NK-92 treated with Interleukin-12 subunit alpha and Interleukin-12 subunit beta, amount 100 ng/mL, for 24 hours (cell line): ENCODE measurements at regions not wholly inside any gene's neighbourhood (a gene's known extent, or its start where the extent isn't known, plus 50 kb on each side); places are given as distances from the start of the nearest gene placed in this dataset.

Experiments used
- DNase-seq: peaks from one replicate; lab custom pipeline; 2025; lab: John Stamatoyannopoulos, UW

GRCh38 chr2:12113412-12113811 lies 367.0 kb downstream of the LPIN1 start:
- DNase-seq = no peak

GRCh38 chr2:12114816-12115215 lies 368.4 kb downstream of the LPIN1 start:
- DNase-seq = no peak

- no peak for DNase-seq
Observed at GRCh38 chr2:12116228-12116750, 369.9 kb downstream of the LPIN1 start.

- no peak for DNase-seq
Observed at GRCh38 chr2:12119841-12120240, 373.4 kb downstream of the LPIN1 start.

- DNase-seq = no peak
Observed at GRCh38 chr2:12120281-12121150, 374.1 kb downstream of the LPIN1 start.

- DNase-seq = no peak
Observed at GRCh38 chr2:12124790-12125189, 378.4 kb downstream of the LPIN1 start.

- no peak for DNase-seq
Observed at GRCh38 chr2:12126318-12126717, 379.9 kb downstream of the LPIN1 start.

- no peak for DNase-seq
Observed at GRCh38 chr2:12127638-12128037, 381.2 kb downstream of the LPIN1 start.

GRCh38 chr2:12131975-12132374 lies 385.5 kb downstream of the LPIN1 start:
- DNase-seq = no peak

GRCh38 chr2:12141618-12142258 lies 395.3 kb downstream of the LPIN1 start:
- no peak for DNase-seq

- no peak for DNase-seq
Observed at GRCh38 chr2:12151716-12152115, 405.3 kb downstream of the LPIN1 start.

- DNase-seq = no peak
Observed at GRCh38 chr2:12152888-12153287, 406.5 kb downstream of the LPIN1 start.

GRCh38 chr2:12155303-12156051 lies 409.0 kb downstream of the LPIN1 start:
- no peak for DNase-seq

GRCh38 chr2:12156349-12156748 lies 409.9 kb downstream of the LPIN1 start:
- DNase-seq = no peak

GRCh38 chr2:12161085-12161484 lies 414.7 kb downstream of the LPIN1 start:
- DNase-seq = no peak

GRCh38 chr2:12162269-12163247 lies 416.1 kb downstream of the LPIN1 start:
- no peak for DNase-seq

GRCh38 chr2:12163866-12164265 lies 417.4 kb downstream of the LPIN1 start:
- DNase-seq = no peak

GRCh38 chr2:12164689-12165088 lies 418.3 kb downstream of the LPIN1 start:
- no peak for DNase-seq

GRCh38 chr2:12167525-12168317 lies 421.3 kb downstream of the LPIN1 start:
- DNase-seq = no peak

GRCh38 chr2:12168354-12168753 lies 421.9 kb downstream of the LPIN1 start:
- DNase-seq = no peak
